ENCODE measurements at regions not wholly inside any gene's neighbourhood (a gene's known extent, or its start where the extent isn't known, plus 50 kb on each side); places are given as distances from the start of the nearest gene placed in this dataset.

DNA sequence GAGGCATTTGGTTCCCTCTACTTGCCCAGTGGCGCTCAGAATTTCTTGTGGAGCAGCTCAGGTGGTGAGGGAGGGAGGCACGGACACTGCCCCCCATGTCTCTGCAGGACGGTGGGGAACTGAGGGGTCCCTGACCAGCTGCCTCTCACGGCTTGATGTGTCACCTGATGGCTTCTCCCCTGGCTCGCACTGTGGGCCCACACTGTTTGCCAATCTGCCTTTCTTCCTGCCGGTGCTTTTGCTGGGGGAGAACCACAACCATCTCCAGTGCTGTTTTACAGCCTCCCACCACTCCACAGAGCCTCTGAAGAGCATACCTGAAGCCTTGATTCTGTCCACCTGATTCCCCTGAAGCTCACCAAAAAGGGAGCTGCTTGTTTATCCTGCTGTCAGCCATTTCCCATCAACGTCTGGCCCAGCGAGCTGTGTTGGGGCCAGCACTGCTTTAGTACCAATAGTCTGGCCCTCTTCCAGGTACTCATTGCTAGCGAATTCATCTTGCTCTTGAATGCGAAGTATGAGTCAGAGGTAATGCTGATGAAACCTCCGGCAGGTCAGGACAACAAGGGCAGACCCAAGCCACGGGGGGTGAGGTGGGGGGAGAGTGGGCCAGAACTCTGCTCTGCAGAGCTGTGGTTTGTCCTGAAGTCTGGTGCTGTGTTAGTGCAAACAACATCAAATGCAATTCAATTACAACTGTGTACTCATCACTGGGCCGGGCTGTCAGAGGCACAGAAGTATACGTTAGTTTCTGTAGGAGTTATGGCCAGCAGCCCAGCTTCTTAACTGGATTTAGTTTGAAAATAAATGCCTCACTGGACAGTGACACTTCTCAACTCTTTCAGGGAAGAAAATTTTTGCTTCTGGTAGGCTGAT lies 208.3 kb upstream of the JADE1 start:
- DNase-seq = no peak

DNA sequence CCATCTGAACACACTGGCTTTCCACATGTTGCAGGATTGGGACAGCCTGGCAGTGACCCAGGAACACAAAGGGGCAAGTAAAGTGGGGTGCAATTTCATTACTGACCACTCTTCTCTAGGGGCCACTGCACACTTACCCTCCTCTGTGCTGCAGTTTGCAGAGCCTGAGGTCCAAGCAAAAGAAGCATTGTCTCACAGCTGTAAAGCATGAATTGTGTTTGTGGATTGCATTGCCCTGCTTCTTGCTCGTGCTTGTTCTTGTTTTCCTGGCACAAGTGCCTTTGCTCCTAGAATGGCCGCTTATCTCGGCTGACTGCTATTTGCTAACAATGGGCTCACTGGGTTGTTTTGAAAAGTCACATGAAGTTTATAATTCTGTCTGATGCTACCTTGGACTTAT lies 209.1 kb upstream of the JADE1 start:
- no peak for DNase-seq

DNA sequence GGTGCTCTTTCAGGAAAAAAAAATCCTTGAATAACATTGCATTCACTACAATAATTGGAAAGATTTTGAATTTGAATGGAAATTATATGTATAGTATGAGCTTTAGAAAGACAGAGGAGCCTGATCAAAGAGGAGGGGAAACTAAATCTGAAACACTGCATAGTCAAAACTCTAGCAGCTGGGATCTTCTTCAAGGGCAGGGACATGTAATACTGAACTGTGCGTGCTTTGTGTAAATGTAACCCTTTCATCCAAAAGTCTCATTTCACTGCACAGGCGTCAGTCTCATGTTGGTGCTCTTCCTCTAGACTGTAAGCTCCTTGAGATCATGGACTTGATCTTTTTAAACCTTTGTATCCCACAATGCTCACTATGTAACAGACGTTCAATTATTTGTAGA lies 212.0 kb upstream of the JADE1 start:
- DNase-seq = no peak

DNA sequence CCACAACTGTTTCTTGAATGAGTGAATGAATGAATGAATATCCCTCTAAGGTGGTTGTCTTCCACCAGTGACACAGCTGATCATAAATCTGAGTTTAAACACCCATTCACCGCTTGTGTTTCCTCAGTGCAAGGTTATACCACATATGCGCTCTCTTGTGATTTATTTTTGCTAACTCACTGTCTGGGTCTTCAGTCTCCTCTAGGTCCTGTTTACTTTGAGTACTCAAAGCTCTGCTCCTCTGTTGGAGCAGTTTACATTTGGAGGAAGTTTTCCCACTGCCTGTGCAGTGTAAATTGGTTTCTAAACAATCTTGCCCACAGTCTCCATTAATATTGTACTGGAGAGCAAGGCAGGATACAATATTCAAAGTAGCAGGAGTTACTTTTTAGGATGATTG lies 212.6 kb upstream of the JADE1 start:
- DNase-seq = no peak

DNA sequence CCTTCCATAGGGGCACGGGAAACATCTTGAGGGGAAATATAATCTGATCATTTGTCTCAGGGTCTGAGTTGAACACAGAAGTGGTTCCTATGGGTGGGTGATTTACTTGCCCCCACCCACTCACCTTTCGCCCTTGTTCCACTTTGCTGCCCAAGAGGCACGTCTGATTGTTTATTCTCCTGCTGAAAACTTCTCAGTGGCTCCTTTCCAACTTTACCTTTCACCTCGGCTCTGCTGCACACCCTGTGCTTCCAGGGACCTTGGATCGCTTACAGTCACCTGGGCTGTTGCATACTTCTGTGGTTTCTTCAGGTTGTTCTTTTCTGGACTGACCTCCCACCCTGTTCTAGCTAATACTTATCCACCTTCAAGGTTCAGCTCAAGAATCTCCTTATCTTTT lies 213.4 kb upstream of the JADE1 start:
- no peak for DNase-seq

DNA sequence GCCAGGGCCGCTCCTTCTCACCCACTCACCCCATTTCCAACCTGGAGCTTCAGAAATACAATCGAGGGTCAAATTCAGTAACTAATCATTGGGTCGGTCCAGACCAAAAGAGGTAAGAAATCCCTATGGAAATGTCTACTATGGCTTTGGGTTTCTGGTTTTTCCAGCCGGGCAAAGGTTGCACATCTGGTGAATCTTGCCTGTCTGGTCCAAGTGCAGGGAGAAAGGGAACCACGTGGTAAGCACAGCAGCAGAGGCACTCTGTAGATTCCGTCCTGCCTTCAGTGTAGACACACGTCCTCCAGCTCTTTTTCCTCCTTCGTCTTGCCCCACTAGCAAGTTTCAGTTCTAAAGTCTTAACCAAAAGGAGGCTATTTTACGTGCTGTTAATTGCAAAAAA lies 218.0 kb upstream of the JADE1 start:
- no peak for DNase-seq

DNA sequence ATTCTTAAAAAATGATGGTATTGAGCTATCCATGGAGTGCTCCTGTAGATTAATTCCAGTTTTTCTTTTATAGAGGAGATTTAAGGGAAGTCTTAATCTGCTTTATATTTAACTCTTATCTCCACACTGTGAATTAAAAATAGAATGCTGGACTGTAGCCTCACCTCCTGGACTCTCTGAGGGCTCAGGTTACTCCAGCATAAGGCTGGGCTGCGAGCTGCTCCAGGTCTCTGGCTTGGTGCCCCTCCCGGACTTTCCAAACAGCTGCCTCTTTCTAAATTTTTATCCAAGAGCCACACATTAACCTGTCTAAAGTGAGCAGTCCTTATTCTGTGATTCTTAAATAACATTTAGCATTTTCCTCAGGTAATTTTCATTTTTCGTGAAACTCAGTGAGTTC lies 218.7 kb upstream of the JADE1 start:
- DNase-seq = no peak

DNA sequence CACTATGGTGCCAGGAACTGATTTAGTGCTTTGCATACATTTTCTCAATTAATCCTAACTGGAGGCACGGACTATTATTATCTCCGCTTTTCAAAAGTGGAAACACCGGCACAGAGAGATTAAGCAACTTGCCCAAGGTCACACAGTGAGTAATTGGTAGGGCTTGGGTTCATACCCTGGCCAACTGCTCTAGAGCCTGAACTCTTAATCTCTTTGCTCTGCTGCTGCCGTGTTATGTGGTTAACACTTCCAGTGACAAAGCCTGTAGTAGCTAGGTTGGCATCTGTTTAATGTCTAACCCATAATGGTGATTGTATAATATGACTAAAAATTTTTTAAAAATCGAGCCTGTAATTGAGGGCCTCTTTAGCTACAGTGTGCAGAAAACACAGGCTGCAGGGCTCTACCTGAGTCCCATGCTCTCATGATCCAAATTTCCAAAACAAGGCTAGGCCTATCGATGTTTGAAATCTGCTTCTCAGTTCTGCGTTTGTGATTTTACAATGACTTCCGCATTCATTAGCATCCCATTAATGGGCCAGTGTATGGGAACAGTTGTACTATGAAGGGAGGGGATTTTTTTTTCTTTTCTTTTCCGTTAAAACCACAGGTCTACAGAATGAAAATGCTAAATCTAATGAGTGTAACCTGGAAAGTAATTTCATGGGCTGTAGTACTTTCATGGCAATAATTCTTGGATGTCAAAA lies 219.3 kb upstream of the JADE1 start:
- DNase-seq = no peak

DNA sequence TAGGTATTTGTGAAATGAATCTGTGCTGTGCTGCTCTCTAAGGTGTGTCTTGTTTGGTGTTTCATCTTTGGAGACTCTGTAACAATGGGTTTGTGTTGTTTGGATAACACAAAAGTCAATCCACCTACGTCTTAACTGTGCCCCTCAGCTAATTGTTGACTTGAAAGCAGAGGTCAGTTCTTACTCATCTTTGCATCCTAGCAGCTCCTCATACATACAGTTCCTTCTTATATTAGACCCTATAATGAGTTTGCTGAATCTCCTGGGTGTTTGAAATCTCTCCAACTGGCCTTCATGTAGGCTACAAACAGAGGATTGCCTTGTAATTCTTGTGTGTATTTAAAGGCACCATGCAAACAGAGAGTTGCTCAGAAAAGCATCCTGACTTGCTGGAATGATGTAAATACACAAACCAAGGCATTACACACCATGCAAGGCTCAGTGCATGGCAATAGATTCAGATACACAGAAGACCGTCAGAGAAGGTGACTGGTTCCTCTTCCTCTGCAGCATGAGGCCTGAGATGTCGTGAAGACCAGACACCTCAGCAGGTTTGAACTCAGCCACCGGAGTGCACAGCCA lies 220.0 kb upstream of the JADE1 start:
- DNase-seq = no peak

DNA sequence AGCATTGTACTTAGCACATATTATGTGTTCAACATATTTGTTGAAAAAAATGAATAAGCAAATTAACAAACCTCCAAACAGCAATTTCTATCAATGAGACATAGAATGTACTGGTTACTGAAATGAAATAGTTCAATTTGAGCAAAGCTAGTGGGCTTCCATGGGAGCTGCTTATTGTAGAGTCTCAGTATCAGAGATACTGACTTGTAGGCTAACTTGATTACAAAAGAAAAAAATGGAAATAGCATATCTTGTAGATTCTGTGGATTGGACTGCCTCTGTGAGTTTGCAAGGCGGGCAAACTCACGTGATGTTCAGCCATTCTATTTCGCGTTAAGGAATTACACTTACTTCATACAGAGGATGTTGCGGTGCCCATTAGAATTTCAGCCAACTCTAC lies 222.1 kb upstream of the JADE1 start:
- no peak for DNase-seq

DNA sequence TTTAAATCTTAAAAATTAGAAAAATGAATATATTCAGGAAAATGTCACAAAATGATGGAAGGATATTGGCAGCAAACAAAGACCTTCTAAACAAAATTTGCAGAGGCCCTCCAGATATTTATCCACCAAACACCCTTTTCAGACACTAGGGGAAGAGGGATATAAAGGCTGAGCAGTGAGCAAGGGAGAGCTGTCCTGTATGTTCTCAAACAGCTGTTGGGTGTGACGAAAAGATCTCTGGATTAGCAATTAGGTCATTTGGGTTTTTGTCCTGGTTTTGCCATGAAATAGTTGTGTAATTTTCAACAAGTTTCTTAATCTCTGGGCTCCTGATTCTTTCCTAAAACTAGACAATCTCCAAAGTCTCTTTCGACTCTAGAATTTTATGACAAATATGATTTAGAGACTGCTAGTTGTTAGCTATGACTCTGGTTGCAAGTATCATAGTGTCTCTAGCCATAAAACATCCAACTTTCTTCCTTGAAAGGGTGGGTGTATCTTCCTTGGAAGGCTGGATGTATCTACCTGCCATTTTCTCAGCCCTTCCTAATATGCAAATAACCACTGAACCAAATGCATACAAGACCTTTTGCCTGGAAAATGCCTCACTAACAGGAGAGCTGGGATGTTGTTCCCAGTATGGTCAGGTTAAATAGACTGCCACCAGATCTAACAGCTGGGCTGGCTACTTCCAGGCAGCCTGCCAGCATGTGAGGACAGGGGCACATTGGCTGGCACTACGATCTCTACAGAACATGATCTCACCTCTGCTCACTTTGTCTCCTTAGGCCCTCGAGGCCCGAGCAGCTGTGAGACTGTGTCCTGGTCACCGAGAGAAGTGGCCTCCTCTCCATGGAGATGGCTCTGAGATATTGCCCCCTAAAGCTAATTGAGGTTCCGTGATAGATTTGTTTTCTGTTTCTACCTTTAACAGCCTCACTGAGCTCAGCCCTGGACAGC lies 225.5 kb upstream of the JADE1 start:
- no peak for DNase-seq

DNA sequence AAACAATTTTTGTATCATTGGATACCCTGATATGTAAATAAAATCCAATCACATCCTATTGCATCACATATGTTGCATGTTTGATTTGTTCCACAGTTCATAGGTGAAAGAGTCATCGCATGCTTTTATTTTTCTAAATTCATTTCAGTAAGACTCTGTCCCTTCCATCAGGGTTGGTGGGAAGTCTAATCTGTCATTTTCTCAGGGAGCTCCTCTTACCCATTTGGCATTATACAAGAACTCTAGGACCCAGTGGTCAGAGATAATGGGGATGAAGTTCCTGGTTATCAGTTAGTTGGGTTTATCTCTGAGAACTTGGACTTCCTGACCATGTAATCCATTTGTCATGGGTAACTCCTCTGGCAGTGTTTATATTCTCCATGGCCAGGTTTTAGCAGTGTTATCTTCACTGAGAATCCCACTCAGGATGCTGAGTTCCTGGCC lies 227.1 kb upstream of the JADE1 start:
- no peak for DNase-seq

DNA sequence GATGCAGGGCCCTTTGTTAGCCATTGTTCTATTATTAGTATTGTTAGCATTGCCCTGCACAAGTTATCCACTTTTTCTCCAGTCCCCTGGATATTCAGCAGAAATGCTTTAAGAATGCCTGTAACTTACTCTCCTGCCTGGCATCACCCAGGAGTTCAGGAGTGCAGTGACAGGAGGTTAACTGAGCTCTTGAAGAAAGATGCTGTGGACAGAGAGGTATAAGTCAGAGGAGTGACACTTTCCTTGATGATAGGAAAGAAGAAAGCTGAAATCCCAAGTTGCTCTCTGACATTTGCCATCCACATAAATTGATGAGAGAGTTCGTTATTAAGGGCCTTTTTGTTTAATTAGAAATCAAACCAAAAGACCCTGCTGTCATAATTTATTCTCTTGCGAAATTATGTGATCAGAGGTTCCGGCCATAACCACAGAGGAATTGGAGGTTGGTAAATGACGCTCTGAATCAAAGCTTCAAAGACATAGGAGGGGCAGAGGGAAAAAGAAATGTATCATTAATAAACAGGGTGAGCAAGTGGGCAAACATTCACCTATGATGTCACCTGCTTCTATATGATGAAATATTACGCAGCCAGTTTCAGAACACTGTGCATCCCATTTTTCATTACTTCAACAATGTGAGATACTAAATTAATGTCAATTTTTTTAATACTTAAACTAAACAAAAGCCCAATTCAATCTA lies 230.2 kb upstream of the JADE1 start:
- DNase-seq = no peak

DNA sequence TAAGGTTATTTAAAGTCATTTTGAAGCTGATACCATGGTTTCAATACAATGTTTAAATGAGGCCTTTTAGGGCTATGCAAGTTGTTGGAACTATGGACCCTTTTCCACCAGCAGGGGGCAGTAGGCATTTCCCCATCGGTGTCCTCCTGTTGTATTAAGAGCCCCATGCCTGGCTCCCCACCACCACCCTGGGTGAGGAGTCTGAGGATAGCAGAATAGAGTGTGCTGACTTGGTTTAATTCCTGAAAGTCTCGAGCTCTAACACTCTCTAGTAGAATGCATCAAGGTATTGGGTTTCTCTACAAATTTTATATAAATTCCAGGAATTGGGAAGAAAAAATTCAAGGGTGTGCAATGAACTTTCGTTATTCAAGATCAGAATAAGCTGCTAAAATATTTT lies 234.8 kb upstream of the JADE1 start:
- peak; percentile 87 for DNase-seq

DNA sequence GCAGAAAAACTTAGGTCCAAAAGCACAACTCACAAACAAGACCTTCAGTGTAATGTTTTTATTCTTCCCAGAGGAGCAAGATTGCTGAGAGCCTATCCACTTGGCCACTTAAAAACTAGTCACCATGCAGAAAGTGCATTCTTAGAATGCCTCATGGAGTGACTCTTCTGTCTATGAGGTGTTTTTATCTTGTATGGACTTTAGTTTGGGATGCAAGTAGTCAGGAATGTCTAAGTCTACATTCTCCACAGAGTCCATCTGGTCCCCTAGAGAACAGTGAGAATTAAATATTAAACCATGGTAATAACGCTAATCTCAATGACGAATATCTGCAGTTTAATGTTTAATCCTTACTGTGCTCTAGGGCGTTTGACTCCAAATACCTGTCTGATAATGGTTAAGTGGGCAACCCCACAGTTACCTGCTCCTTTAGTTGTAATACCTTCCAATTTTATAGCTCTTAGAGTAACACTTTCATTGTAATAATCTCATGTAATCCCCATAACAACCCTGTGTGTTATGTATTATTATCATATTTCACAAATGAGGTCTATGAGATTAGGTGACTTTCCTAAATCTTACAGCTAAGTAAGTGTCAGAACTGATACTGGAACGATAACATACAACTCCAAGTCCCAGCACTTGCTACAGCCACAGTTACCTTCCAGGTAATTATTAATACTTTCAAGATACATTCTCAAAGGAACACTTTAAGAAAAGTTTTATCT lies 235.6 kb upstream of the JADE1 start:
- DNase-seq = no peak

DNA sequence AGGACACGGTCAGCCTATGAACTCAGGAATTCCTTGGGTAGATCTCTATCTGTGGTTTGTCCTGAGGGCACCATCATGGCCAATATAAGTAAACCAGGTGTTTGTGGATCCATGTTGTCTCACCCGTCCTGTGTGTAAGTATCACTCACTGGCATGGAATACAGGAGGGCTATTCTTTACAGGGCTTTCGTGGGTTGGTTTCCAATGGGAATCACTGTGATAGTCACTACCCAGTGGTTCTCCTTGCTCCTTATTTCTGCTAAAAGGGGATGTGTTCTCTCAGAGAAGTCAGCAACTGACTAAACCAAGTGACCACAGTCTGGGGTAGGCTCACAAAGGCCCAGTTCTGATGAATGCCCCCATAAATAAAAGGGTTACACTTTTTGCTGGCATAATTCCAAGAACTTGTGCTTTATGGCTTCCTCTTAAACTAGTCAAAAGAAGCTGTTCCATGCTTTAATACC lies 236.7 kb upstream of the JADE1 start:
- DNase-seq = no peak

DNA sequence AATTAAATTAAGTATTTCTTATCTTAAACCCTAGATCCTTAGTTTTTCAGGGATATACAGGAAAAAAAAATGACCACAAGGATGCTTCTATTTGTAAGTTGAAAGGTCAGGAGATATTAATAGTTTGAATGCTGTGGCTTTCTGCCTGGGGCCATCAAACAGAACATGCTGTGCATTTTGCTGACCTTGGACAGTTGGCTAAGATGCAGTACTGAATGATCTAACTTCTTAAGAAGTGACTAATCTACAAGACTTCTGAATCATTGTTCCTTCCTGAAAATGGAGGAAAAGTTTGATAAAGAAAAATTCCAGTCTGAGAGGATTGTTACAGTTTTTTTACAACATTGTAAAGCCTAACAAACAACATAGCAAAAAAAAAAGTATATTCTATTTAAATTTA lies 237.8 kb upstream of the JADE1 start:
- DNase-seq = no peak

DNA sequence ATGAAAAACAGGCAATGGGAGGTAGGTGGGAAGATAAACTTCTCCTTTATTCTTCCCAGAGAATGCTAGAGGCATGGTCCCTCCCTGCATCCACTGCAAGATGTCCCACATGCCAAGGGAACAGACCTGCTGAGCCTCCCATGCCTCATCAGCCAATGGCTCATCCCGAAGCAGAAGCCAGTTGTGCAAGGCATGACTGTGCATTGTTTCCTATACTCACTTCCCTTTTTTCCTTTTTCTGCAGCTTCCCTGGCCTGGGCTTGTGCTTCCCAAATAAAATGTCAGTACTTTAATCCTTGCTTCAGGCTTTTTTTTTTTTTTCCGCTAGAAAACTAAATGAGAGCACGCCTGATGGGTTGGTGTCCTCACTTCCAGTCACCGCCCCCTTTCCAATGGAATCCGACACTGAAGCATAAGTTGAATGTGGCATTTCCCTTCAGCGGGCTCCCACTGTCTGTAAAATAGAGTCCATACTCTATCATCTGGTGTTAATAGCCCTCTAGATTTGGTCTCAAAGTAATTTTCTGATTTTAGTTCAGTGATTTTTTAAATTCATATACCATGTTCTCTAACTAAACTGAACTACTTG lies 239.0 kb upstream of the JADE1 start:
- DNase-seq = no peak

DNA sequence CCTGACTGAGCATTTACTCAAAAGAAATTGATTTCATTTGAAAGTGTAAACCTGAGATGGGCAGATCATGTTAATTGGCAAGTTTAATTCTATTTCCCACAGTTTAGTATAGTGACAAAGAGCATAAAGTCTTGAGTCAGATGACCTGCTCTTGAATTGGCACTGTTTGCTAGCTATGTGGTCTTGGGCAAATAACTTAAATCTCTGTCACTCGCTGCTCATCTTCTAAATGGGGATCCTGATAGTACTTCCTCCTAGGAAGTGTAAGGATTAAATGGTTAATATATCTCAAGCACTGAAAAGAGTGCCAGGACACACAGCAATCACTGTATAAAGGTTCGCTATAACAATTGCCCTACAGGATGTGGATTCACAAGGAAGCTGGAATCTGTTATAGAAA lies 242.8 kb upstream of the JADE1 start:
- DNase-seq = no peak

DNA sequence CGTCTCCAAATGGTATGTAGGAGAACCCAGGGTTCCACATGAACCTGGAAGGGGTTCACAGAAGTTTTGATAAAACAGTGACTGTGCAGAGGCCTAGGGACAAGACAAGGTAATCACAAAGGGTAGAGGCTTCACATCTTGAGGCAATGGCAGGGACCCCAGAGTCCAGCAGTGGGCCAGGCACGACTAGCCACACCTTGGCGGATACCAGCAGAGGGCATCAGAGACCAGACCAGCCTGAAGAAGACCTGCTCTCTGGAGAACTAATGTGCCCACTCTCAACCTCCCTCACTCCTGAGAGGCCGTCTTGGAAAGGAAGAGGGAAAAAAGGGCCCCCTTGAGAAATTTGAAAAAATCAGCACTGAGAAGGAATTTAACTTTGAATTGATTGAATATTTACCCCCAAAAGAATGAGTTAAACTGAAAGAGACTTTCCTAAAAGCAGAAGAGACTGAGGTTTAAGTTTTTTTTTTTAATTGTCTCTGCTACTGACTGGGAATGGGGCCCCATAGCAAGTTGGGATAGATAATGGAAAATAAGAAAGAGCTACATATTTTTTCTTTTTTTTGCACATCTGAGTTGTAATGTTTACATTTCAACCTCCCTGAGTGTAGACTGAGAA lies 243.8 kb upstream of the JADE1 start:
- peak; percentile 31 for DNase-seq

DNA sequence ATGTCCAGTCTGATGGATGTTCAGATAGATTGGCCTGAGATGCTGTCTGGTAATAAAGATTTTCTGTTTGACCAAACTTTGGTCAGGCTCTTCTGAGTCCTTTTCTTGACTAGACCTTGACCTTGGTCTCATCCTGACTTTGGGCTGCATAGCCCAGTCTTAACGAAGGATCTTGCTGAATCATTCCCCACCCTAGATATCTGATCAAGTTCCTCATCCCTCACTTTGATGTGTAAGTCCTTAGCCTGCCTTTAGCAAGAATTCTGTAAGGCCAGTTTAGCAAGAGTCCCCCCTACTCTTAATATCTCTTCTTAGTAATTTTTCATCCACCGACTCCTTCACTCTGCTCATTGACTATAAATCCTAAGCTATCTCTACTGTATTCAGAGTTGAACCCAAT lies 244.4 kb upstream of the JADE1 start:
- no peak for DNase-seq
